Urinary bladder (tissue), 3 donors: ENCODE measurements at regions not wholly inside any gene's neighbourhood (a gene's known extent, or its start where the extent isn't known, plus 50 kb on each side); places are given as distances from the start of the nearest gene placed in this dataset.

Experiments
- DNase-seq: peaks from one replicate; pipeline ENCODE4 v3.0.0-alpha.2; 2015; ENCODE audit errors: extremely low spot score
- H3K27ac ChIP-seq: one replicate; pipeline ENCODE4 v1.5.1; 2013; ENCODE audit warnings: low read depth, mild to moderate bottlenecking, moderate library complexity
- H3K36me3 ChIP-seq: one replicate; pipeline ENCODE4 v1.6.1; 2013; ENCODE audit warnings: mild to moderate bottlenecking, moderate library complexity; ENCODE audit not compliant: insufficient read depth
- H3K4me1 ChIP-seq: one replicate; pipeline ENCODE4 v1.6.1; 2013; ENCODE audit warnings: mild to moderate bottlenecking, moderate library complexity; ENCODE audit not compliant: insufficient read depth
- H3K4me3 ChIP-seq: one replicate; pipeline ENCODE4 v1.5.1; 2013; ENCODE audit warnings: low read depth, low read length
- WGBS: extraction: QIAGEN DNeasy Blood & Tissue Kit; methylation state at CpG from one replicate; pipeline ENCODE4 v1.1.7; 2013; 5-methylcytosine and 5-hydroxymethylcytosine counted together
- donor health status: healthy with polysubstance abuse.
- donor health status: healthy.

DNA sequence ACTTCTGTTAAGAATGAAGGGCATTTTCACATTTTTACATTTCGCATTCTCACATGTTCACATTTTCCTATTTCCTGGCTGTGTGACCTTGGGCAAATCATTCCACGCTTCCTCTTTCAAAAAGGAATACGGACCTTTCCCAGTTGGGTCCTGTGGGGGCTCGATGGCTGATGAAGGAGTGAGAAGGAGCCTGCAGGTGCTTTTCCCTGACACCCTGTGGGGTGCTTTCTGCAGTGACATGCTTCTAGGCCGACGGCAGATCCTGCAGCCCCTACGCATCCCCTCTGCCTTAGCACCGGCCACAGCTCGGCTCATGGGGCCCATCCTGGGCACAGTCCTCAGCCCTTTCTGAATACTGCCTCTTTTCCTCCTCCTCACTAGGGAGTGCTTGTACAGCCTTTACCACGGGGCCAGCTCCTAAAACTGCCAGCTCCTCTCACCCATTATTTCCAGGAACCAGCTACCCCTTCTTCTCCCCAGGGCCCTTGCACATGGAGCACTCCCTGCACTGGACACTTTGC lies 91.0 kb downstream of the FOXL1 start:
- no peak overlapping the region for H3K27ac ChIP-seq
- WGBS = 82% methylated on average over 10 of the region's 10 CpGs

DNA sequence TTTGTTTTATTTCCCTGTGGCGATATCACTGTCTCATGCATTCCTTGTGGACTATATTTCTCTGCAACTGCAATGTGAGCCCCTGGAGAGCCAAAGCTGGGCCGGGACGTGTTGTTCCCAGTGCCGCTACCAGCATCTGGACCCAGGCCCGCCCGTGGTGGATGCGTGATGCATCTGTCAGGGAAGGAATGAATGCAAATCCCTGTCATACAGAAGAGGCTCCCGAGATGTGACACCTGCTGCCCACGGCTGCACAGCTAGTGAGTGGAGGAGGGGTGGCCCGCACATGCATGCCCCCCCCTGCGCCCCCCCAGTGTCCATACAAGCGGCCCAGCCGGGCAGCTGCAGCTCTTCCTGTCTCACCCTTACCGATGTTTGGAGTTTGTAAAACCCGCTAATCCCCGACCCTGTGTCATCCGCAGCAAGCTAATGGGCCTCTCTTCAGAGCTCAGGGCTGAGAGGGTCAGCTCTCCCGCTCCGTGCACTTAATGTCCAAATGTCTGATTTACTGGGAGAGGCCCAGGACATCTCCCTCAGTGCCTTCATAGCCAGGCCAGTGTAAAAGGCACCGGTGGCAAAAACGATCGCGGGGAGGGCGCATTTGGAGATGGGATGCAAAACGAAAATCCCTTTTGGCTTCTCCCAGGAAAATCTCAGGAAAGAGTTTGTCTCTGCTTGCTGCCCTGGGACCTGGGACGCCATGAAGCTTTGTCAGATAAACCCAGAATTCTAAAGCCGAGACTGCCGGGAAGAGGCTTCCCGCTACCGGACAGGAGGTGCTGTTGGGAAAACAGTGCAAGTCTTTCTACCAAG lies 91.8 kb downstream of the FOXL1 start:
- no peaks in the 10 kb centered on the region for H3K36me3 ChIP-seq
- no peak overlapping the region for H3K4me3 ChIP-seq
- WGBS = 26% methylated on average over 30 of the region's 30 CpGs
- H3K27ac ChIP-seq = no peak overlapping the region
- H3K4me1 ChIP-seq = no peaks in the 10 kb centered on the region
- DNase-seq = no peak

More for the DNA sequence above, 91.0 kb downstream of the FOXL1 start:
- no peak for DNase-seq
- no peak overlapping the region for H3K4me3 ChIP-seq
- H3K36me3 ChIP-seq = no peaks in the 10 kb centered on the region
- H3K4me1 ChIP-seq = no peaks in the 10 kb centered on the region

DNA sequence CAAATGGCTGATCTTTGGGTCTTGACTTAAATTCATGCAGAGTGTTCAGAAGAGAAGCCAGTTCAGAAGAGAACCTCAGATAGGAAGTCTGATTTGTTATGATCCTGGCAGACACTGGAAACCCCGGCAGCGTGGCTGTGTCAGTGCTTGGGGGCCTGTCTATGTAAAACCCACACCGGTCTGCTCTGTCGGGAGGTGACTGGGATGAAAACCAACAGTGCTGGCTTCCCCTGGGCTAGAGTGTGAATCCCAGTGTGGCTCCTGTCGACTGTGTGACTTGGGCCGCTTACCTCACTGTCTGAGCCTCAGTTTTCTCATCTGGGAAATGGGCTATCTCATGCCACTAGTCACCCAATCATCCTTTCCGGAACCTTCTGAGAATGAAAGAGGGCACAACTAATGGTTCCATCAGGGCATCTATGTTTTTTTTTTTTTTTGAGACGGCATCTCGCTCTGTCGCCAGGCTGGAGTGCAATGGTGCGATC lies 92.4 kb downstream of the FOXL1 start:
- no peak for DNase-seq
- 73% methylated on average over 11 of the region's 11 CpGs for WGBS
- no peaks in the 10 kb centered on the region for H3K36me3 ChIP-seq
- no peaks in the 10 kb centered on the region for H3K4me1 ChIP-seq
- H3K4me3 ChIP-seq = no peak overlapping the region
- no peak overlapping the region for H3K27ac ChIP-seq

DNA sequence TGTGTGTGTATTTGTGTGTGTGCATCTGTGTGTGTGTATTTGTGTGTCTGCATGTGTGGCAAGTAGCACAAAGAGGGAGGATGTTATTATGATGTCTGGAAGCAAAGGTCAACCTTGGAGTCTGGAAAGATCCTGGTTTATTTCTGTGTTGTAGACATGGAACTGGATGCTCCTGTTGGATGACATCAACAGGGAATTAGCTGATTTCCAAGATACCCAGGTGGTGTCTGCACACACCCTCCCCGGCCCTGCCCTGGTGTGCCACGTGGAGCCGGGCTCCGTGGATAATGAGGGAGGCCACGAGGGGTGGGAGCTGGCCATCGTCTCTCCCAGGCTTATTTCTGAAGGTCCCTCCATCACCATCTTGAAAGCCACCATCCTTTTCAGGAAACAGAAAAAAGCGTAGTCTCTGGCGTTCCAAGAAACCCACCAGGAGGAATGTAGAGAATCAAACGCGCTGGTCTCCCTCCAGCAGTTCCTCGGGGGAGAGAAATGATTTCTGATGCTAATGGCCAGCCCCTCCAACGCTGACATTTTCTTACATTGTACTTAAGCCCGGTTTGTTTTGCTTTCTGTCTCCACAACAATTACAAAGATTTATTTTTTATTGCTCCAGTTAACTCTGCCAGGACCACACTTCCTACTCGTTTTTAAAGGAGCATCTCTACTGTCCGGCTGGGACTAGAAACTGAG lies 93.3 kb downstream of the FOXL1 start:
- H3K36me3 ChIP-seq = no peaks in the 10 kb centered on the region
- H3K4me1 ChIP-seq = no peaks in the 10 kb centered on the region
- no peak overlapping the region for H3K27ac ChIP-seq
- 21% methylated on average over 15 of the region's 15 CpGs for WGBS
- H3K4me3 ChIP-seq = no peak overlapping the region
- DNase-seq = peak; percentile 76

DNA sequence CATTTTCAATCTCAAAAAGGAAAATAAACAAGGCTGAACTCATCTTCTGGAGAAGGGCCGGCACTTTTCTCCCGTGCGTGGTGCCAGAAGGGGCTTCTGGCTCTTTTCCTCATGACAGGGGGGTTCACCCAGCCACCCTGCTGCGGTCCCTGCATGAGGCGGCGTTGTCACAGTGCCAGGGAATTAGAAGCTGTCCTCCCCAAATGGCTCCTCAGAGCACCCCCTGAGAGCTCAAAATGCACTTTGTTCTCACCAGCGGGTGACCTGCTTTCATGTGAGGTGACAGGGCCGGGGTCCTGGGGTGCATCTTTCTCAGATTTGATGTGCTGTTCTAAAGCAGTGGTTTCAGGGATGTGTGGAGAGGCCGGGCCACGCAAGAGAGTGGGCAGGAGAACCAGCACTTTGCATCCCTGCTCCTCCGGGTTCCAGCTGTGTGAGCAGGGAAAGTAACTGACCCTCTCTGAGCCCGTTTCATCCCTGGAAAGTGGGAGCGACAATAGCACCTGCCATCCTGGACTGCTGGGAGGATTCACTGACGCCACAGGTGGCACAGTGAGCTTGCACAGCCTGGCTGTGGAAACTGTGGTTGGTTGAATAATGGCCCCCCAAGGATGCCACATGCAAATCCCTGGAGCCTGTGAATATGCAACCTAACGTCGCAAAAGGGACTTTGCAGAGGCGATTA lies 94.0 kb downstream of the FOXL1 start:
- WGBS = 54% methylated on average over 17 of the region's 17 CpGs

DNA sequence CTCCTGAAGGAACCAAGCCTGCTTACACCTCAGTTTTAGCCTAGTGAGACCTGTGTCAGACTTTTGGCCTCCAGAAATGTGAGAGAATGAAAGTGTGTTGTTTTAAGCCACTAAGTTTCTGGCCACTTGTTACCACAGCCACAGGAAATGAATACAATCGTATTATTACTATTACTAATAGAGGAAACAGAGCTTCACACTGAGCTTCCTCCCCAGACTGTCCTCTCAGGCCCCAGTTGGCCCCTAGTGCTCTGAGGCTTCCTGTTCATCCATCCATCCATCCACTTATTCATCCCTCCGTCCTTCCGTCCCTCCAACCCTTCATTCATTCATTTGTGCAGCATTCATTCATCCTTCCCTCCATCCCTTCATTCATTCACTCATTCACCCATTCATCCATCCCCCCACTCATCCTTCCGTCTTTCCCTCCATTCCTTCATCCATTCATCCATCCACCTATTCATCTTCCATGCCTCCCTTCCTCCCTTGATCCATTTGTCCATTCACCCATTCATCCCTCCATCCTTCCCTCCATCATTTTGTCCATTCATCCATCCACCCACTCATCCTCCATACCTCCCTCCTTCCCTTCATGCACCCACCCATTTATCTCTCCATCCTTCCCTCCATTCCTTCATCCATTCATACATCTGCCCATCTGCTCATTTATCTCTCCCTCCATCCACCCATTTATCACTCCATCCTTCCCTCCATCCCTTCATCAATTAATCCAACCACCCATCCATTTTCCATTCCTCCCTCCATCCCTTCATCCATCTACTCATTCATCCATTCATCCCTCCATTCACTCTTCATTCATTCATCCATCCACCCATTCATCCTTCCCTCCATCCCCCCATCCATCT lies 95.0 kb downstream of the FOXL1 start:
- no peaks in the 10 kb centered on the region for H3K4me1 ChIP-seq
- H3K27ac ChIP-seq = no peak overlapping the region
- no peak overlapping the region for H3K4me3 ChIP-seq
- 93% methylated on average over 4 of the region's 4 CpGs for WGBS
- no peak for DNase-seq
- no peaks in the 10 kb centered on the region for H3K36me3 ChIP-seq

More for the DNA sequence above, 94.0 kb downstream of the FOXL1 start:
- H3K27ac ChIP-seq = no peak overlapping the region
- H3K4me3 ChIP-seq = no peak overlapping the region
- DNase-seq = no peak
- H3K36me3 ChIP-seq = no peaks in the 10 kb centered on the region
- no peaks in the 10 kb centered on the region for H3K4me1 ChIP-seq

DNA sequence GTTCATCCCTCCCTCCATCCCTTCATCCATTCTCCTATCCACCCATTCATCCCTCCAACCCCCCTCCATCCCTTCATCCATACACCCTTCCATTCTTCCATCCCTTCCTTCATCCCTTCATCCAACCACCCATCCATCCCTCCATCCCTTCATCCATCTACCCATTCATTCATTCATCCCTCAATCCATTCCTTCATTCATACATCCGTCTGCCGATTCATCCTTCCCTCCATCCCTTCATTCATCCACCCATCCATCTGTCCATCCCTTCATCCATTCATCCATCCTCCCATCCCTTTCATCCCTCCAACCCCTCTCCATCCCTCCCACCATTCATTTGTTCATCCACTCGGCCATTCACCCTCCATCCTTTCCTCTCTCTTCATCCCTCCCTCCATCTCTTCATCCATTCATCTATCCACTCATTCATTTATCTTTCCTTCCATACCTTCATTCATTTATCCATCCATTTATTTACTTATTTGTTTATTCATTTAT lies 95.7 kb downstream of the FOXL1 start:
- Histone ChIP-seq H3K36me3 (no peaks in the 10 kb centered on the region), H3K27ac (no peak overlapping the region), H3K4me3 (no peak overlapping the region), H3K4me1 (no peaks in the 10 kb centered on the region)
- no peak for DNase-seq
- 97% methylated on average over 3 of the region's 3 CpGs for whole genome bisulfite sequencing

DNA sequence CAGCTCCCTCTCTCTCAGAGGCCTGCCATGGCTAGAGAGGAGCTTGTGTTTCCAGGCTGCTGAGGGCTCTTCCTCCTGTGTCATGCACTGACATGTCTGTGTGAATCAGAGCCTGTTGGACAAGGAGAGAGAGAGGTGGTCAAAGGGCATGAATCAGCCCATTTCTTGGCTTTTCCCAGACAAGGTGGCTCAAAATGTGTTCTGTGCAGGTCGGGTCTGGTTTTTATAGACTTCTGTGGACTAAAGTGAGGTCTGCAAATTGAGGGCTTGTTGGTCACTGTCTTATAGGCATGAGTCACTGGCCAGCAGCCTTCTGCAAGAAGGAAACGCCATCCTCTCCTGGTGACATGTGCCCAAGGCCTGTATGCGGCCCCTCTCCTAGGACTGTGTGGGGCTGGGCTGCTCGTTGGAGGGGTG lies 97.9 kb downstream of the FOXL1 start:
- Histone ChIP-seq H3K36me3 (no peaks in the 10 kb centered on the region), H3K4me3 (no peak overlapping the region), H3K27ac (no peak overlapping the region), H3K4me1 (no peaks in the 10 kb centered on the region)
- DNase-seq = no peak
- WGBS = 79% methylated on average over 4 of the region's 4 CpGs

DNA sequence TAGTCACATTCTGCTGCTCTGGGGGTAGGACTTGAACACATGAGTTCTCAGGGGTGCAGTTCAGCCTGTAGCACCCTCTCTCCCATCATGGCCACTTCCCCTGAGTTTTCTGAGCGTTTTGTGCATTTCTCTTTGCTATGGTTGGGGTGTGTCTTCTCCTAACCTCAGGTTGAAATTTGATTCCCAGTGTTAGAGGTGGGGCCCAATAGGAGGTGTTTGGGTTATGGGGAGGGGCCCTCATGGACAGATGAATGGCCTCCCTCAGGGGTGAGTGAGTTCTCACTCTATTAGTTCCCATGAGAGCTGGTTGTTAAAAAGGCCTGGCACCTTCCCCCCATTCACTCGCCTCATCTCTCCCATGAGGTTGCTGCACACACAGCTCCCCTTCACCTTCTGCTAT lies 101.1 kb downstream of the FOXL1 start:
- no peaks in the 10 kb centered on the region for H3K4me1 ChIP-seq
- WGBS = 75% methylated on average over 2 of the region's 2 CpGs
- no peak overlapping the region for H3K27ac ChIP-seq

DNA sequence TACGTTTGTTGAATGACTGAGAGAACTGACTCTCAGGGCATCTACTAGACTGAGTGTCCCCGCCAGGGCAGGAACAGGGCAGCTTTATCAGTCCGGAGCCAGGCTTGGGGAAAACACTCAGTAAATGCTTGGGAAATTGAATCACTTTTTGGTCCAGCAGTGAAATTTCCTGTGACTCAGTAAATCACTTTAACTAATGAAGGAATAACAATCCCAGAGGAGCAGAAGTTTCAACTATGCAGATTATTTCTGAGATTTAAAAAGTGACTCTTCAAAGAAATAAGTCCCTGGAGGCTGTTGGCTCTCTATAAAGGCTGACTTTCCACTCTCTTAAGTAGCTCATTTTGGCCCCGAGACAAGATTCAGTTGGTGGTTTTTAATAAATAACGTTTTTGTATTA lies 101.8 kb downstream of the FOXL1 start:
- Histone ChIP-seq H3K4me1 (no peaks in the 10 kb centered on the region), H3K4me3 (no peak overlapping the region), H3K27ac (no peak overlapping the region), H3K36me3 (no peaks in the 10 kb centered on the region)
- no peak for DNase-seq
- 32% methylated on average over 5 of the region's 5 CpGs for WGBS

More for the DNA sequence above, 101.1 kb downstream of the FOXL1 start:
- no peak for DNase-seq
- H3K36me3 ChIP-seq = no peaks in the 10 kb centered on the region
- H3K4me3 ChIP-seq = no peak overlapping the region

DNA sequence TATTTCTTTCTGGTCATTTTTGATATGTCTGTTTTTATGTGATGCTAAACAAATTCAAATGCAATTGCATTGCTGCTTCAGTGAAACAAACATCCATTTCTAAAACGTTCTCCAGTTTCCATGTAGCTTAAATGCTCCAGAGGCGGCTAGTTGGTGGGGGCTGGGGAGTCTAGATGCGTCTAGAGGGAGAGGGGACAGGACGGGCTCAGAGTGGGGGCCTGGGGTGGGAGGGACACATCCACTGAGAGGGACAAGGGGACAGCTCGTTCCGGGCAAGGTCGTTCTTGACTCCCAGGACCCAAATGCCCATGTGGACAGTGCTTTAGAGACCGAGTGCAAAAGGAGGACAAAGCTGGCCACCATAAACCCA lies 102.3 kb downstream of the FOXL1 start:
- Histone ChIP-seq H3K36me3 (no peaks in the 10 kb centered on the region), H3K4me1 (no peaks in the 10 kb centered on the region), H3K4me3 (no peak overlapping the region), H3K27ac (no peak overlapping the region)
- no peak for DNase-seq
- 53% methylated on average over 8 of the region's 8 CpGs for WGBS

DNA sequence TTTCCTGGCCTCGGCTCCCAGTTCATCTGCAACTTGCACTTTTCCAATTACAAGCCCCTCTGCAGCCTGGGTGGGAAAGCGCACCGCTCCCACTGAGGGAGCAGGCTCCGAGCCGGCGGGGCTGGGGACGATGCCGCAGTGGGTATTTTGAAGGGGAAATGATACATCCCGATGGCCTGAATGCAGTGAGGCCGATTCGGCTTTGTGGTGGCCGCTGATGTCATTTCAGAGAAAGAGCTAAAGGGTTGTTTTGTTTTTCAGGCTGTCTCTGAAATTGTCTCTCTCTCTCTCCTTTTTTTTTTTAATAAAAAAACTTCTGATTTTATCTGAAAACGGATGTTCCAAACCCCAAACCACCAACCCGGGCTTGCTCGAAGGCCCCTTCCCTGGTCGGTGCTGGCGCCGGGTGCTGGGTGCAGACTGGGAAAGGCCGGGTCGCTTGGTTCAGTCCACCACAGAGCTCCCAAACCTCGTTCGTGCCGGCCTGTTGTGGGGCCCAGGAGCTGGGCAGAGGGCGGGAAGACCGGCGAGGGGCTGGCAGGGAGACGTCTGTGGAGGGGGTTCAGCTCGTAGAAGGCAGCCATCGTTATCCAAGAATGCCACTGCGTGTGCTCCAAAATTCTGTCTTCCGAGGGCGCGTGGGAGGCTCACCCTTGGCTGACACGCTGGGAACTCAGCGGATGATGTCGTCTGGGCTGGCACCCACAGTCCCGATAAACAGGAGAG lies 102.8 kb downstream of the FOXL1 start:
- DNase-seq = no peak
- Histone ChIP-seq H3K27ac (no peak overlapping the region), H3K4me1 (no peaks in the 10 kb centered on the region), H3K36me3 (no peaks in the 10 kb centered on the region), H3K4me3 (no peak overlapping the region)
- 76% methylated on average over 37 of the region's 37 CpGs for WGBS
